GM18519 (cell line): ENCODE measurements at regions not wholly inside any gene's neighbourhood (a gene's known extent, or its start where the extent isn't known, plus 50 kb on each side); places are given as distances from the start of the nearest gene placed in this dataset.
A peak's percentile ranks its signal among the peaks of the same experiment; 100 is the strongest.
"Not testable (repeated sequence)": the region's sequence is repeated elsewhere in the genome, so short reads cannot be mapped to it uniquely, and the experiment has no call there.

Experiments
- ATAC-seq: cut with Tn5 transposase; IDR thresholded peaks from one replicate; pipeline ENCODE4 v1.9.1; 2021; ENCODE audit warnings: mild to moderate bottlenecking, moderate library complexity; ENCODE audit not compliant: unreplicated experiment, low FRiP score

GRCh38 chr5:54825005-54825404 lies 160.4 kb downstream of the ESM1 start:
- ATAC-seq = no peak

DNA sequence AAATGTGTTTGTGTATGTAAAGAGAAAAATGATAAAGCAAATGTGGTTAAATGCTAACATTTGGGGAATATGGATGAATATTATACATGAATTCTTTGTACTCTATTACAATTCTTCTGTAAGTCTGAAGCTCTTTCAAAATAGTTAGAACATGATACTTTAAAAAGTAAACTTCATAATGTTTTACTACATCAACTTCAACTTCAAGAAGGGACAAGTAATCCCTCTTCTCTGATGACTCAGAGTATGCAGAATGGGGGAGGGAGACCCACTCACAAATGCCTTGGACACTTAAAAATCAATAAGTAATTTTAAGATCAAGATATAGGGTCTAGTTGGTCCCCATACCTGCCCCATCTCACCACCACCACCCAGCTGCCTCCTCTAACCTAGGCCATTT lies 162.4 kb downstream of the ESM1 start:
- ATAC-seq = no peak

- no peak for ATAC-seq
These were observed 163.1 kb downstream of the ESM1 start for GRCh38 chr5:54822324-54822687.

DNA sequence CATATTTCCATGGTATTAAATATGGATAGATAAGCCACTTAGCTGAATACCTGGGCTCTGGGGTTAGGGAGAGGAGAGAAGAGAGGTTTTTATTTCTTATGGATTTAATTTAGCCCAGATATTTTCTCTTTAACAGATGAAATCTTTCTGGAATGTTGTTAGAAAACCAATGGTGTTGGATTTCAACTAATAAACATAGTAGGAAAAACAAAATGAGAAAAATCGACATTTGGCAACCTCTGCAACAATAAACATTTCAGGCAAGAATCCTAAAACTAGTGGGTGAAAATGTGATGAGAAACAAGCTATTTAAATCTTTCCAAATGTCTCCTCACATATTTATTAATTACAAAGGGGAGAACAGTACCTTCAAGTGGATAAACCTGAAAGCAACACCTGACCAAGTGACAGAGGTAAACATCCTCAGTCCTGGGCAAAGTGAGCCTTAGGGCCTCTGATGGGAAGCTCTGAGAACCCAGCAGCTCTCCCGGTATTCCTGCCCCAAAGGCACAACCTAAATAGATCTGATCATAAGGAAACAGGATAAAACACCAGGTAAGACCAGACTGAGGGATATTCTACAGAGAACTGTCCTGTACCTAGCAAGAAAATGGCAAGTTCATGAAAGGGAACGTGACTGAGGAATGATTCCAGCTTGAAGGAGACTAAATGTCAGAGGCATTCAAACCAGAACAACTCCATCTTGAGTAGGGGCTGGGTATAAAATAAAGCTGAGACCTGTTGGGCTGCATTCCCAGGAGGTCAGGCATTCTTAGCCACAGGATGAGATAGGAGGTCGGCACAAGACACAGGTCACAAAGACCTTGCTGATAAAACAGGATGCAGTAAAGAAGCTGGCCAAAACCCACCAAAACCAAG lies 163.7 kb downstream of the ESM1 start:
- no peak for ATAC-seq

DNA sequence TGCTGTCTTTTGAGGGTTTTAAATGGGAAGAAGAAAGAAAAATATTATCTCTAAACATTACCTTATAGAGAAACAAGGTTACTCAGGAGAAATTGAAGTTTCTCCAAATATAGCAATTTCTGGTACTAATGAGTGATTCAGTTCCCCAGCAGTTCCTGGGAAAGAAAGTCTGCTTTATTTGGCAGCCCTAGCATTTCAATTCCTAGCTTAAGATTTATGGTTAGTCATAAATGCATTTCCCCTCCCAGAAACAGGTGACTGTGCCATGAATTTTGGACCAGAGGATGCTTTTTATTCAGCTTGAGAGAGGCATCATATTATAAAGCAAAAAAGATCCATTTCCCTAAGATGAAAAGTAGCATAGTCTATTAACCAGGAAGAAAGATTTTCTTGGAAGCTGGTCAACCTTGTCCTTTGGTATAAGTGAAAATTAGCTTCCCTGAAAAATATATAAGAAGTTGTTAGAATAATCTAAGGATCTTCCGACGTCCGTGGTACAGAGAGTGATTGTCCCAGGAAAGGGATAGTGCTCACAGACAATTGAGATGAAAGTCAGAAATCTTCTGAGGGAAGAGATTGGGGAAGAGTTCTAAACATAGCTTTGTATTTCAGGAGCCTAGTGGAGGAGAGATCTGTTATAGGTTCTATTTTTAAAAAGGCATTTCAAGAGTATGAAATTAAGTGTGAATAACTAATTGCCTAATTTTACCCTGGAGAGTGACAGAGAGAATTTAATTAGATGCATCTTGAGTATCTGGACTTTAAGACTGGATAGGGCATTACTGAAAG lies 164.9 kb downstream of the ESM1 start:
- no peak for ATAC-seq

- no peak for ATAC-seq
These were observed 178.0 kb downstream of the ESM1 start for GRCh38 chr5:54807421-54807820.

DNA sequence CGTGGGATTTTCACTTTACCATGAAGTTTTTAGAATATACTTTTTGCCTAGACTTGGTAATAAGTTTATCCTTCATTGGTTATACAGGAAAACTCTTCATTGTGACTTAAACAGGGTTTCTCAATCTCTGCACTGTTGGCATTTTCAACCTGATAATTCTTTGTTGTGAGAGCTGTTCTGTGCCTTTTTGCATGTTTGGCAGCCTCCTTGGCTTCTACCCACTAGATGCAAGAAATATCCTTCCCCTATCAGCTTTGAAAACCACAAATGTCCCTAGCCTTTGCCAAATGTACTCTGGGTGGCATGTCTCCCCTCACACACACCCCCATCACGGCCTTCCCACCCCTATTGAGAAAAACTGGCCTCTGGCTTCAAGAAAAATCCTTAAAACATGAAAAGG lies 180.9 kb downstream of the ESM1 start:
- ATAC-seq = no peak

- no peak for ATAC-seq
These were observed 181.3 kb downstream of the ESM1 start for GRCh38 chr5:54804086-54804485.

GRCh38 chr5:54803471-54804011 lies 181.9 kb downstream of the ESM1 start:
- ATAC-seq = no peak

- peak; percentile 85 for ATAC-seq
These were observed 185.7 kb downstream of the ESM1 start for GRCh38 chr5:54799645-54800044.

GRCh38 chr5:54795777-54796176 lies 189.6 kb downstream of the ESM1 start:
- ATAC-seq = no peak

- no peak for ATAC-seq
These were observed 190.1 kb downstream of the ESM1 start for GRCh38 chr5:54795284-54795683.

DNA sequence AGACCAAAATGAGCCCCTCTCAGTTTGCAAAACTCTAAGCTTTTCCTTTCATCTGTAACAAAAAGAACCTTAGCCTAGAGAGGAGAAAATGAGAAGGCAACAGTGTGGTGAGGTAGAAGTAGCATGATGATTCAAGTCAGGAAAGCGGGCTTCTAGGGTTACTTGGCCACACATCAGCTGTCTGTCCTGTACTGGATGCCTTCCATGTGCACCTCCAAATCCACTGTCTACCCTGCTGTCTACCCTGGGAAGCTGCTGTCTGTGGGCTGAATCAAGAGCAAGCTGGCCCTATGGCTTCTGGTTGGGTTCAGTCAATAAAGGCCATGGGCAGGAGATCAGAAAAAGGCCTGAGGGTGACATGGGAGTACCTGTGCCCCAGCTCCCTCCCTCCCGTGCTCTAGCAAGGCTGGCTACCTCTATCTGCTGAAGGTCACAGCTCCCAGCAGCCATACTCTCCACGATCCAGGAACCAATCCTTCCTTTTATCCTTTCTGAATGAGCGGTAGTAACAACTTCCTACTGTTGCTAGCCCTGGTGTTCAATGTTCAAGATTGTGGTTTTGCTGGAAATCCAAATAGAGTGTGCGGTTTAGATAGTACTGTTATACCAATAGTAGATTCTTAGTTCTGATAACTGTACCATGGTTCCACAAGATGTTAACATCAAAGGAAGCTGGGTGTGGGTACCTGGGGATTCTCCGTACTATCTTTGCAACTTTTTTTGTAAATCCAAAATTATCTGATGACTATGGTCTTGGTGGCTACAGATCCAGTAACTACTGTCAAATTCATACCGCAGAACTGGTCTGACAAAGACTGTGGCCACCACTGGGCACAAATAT lies 191.0 kb downstream of the ESM1 start:
- no peak for ATAC-seq

GRCh38 chr5:54793468-54794134 lies 191.8 kb downstream of the ESM1 start:
- no peak for ATAC-seq

GRCh38 chr5:54792611-54793404 lies 192.6 kb downstream of the ESM1 start:
- no peak for ATAC-seq

- ATAC-seq = not testable (repeated sequence)
These were observed 197.5 kb downstream of the ESM1 start for GRCh38 chr5:54787910-54788309.

DNA sequence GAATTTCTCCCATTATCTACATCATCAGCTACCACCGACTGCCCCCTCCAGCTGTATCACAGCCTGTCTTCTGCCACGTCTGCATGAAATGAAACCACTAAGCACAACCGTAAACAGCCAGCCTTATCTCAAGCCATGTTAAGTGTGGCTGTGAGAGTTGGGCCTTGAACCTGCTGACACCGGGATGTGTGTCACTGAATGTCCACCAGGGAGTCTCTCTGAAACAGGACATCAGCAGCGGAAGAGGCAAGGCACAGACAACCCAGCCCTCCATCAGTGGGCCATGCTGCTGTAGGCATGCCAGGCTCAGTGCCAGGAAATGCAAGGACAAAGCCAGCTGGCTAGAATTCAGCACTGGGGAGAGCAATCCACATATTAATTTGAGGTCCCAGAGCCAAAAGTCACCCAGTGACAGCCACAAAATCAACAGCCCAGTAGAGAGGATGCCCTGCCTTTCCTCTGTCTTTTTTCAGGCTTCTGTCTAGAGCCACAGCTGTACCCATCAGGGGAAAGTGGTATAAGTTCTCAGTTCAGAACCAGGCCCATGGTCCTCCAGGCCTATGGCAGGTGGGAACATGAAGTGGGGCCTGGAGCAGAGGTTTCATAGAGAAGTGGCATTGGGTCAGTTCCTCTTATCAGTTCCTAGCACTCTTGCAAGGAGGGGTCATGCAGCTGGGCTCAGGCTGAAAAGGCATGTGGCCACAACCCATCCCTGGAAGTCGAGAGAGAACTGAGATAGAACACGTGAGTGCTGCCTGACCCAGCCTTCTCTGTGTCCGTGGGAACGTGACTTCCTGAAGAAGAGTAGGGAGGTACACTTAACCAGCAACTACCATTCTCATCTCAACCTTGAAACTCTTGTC lies 199.4 kb downstream of the ESM1 start:
- peak; percentile 67 for ATAC-seq

DNA sequence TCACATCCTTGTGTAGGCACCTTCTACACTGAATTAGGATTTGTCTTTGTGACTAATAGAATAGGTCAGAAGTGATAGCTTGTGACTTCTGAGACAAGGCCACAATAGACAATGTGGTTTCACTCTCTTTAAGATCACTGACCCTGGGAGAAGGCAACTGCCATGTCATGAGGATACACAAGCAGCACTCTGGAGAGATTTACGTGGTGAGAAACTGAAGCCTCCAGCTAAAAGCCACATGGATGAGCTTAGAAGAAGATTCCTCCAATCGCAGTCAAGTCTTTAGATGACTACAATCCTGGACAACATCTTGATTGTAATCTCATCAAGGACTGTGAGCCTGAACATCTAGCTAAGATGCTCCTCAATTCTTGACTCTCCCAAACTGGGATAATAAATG lies 206.6 kb downstream of the ESM1 start:
- no peak for ATAC-seq
